ENCODE measurements at regions not wholly inside any gene's neighbourhood (a gene's known extent, or its start where the extent isn't known, plus 50 kb on each side); places are given as distances from the start of the nearest gene placed in this dataset.
A peak's percentile ranks its signal among the peaks of the same experiment; 100 is the strongest.

DNA sequence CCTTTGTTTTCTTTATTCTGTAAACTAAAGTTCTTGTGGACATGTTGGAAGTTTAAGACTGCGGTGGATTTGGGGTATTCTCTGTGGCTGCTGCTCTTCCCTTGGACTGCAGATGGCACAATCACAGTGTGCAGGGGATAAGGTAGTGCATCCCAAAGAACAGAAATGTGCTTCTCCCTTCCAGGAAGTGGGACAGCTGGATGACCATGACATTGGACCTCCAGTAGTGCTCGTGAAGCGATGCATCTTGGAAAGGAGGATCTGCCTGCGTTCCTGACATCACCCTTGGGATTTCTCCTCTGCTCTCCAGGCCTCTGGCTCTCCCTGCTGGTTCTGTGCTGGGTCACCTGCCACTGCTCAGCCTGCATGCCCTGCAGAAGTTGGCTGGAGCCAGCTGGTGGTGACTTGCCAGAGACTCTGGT is 109.9 kb downstream of the SLC4A3 start:
- TF ChIP-seq, protein P1, sequence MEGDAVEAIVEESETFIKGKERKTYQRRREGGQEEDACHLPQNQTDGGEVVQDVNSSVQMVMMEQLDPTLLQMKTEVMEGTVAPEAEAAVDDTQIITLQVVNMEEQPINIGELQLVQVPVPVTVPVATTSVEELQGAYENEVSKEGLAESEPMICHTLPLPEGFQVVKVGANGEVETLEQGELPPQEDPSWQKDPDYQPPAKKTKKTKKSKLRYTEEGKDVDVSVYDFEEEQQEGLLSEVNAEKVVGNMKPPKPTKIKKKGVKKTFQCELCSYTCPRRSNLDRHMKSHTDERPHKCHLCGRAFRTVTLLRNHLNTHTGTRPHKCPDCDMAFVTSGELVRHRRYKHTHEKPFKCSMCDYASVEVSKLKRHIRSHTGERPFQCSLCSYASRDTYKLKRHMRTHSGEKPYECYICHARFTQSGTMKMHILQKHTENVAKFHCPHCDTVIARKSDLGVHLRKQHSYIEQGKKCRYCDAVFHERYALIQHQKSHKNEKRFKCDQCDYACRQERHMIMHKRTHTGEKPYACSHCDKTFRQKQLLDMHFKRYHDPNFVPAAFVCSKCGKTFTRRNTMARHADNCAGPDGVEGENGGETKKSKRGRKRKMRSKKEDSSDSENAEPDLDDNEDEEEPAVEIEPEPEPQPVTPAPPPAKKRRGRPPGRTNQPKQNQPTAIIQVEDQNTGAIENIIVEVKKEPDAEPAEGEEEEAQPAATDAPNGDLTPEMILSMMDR (conservative IDR thresholded peaks at IDR 0.05; ENCODE audit: low read length) = peak; percentile 55
- no peak overlapping the region for H3K4me3 ChIP-seq (ENCODE audit: low read length)
- DNase-seq (ENCODE audit: low read depth) = no peak

DNA sequence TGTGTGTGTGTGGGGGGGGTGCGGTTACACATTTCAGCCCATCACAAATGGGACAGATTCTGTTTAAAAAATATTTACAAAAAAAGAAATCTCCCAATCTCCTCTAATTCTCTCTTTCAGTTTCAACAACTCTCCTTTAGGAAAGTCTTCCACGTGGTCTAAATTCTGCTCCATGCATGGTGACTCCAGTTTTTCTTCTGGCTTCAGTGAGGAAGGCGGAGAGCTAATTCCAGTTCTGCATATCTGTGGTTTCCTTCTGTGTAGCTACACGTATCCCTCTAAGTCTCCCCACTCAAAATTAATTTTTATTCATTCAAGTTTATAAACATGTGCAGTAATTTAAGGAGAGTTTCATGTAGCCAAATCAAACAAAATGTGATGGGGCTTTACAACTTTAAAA is 111.6 kb downstream of the SLC4A3 start:
- no peak overlapping the region for H3K4me3 ChIP-seq (ENCODE audit: low read length)
- TF ChIP-seq, protein P1 (conservative IDR thresholded peaks at IDR 0.05; ENCODE audit: low read length) = no peak
- DNase-seq (ENCODE audit: low read depth) = peak; percentile 29

DNA sequence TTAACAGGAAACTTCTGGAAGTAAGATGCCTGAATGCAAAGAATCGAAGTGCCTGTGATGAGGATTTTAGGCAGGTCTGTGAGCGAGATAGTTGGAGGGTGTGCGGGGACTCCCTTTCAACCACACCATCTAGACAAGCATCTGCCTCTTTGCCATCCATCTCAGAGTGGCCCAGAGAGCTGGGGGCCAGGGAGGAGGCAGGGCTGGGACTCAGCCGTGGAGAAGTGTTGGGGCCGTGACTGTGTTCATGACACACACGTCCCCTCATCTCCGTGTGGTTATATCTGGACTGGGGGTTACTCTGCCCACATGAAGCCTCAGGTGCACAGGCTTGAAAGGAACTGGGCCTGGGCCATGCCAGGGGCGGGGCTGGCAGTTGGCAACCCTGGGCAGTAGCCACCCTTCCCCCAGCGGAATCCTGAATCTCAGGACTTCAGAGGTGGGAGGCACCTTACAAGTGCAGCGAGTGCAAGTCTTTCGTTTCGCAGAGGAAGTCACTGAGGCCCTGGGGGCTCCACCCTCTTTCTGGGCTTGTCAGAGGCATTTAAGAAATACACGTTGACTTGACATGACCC is 112.5 kb downstream of the SLC4A3 start:
- TF ChIP-seq, protein P1 (conservative IDR thresholded peaks at IDR 0.05; ENCODE audit: low read length) = no peak
- H3K4me3 ChIP-seq (ENCODE audit: low read length) = no peak overlapping the region
- no peak for DNase-seq (ENCODE audit: low read depth)

DNA sequence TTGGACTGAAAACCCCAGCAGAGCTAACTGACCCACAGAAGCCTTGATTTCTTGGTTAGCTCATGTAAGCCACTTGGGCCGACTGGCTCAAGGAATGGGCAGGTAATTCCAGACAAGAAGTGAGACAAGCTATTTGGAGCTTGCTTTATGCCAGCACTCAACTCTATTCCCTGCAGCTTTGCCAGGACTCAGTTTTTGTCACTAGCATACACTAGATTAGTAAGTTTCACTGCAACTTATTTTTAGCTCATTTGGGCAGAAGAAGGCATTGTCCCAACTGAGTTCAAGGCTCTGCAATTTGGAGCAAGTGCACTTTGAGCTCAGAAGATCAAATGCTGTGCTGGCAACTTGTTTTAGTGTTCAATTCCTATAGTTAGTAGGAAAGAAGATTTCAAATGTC is 116.1 kb downstream of the SLC4A3 start:
- TF ChIP-seq, protein P1 (conservative IDR thresholded peaks at IDR 0.05; ENCODE audit: low read length) = no peak
- DNase-seq (ENCODE audit: low read depth) = no peak
- H3K4me3 ChIP-seq (ENCODE audit: low read length) = no peak overlapping the region

DNA sequence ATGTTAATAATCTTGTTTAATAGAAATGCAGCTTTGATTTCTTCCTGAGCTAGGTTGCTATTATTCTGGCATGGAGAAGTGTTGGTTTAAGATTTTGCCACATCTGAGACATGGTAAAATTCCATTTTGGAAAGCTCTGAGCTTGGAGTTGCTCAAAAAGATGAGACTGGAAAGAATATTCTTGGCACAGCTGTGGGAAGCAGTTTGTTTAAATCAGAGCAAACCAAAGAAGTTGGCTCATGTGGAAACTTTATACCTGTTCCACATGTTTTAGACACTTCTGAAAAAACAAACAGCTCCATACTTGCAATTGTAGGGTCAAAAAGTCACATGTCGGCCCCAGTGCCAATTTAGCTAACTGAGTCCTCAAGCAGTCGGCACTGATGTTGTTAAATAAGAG is 116.6 kb downstream of the SLC4A3 start:
- TF ChIP-seq, protein P1 (conservative IDR thresholded peaks at IDR 0.05; ENCODE audit: low read length) = no peak
- no peak overlapping the region for H3K4me3 ChIP-seq (ENCODE audit: low read length)
- DNase-seq (ENCODE audit: low read depth) = no peak

DNA sequence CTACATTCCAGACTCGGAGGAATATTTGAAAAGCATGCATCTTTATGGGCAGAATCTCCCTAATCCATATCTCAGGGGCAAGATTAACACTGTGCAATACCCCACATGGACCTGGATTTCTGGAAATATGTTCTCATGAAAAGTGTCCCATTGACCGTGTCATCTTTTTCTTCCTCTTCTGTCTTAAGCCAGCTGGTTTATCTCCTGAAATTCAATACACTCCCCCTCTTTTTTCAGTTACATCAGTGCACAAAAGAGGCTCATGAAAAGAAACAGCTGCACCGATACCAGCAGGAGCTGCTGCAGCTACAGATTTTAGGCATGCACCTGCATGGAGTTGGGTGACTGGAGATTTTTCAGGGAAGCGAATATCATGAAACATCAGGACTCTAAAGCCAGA is 117.2 kb downstream of the SLC4A3 start:
- TF ChIP-seq, protein P1 (conservative IDR thresholded peaks at IDR 0.05; ENCODE audit: low read length) = no peak
- DNase-seq (ENCODE audit: low read depth) = no peak

DNA sequence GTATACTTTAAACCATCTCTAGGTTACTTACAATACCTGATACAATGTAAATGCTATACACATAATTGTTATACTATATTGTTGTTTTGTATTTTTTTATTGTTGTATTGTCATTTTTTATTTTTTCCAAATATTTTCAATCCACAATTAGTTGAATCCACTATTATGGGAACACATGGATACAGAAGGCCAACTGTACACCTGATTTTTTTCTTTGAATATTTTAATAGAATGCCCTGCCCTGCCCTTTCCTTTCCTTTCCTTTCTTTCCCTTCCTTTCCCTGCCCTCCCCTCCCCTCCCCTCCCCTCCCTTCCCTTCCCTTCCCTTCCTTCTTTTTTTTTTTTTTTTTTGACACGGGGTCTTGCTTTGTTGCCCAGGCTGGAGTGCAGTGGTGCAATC is 120.2 kb downstream of the SLC4A3 start:
- TF ChIP-seq, protein P1 (conservative IDR thresholded peaks at IDR 0.05; ENCODE audit: low read length) = no peak
- DNase-seq (ENCODE audit: low read depth) = no peak
- H3K4me3 ChIP-seq (ENCODE audit: low read length) = no peak overlapping the region

More for the DNA sequence above, 117.2 kb downstream of the SLC4A3 start:
- no peak overlapping the region for H3K4me3 ChIP-seq (ENCODE audit: low read length)

Data from AG10803 (cell line).